ENCODE measurements at regions not wholly inside any gene's neighbourhood (a gene's known extent, or its start where the extent isn't known, plus 50 kb on each side); places are given as distances from the start of the nearest gene placed in this dataset.
A peak's percentile ranks its signal among the peaks of the same experiment; 100 is the strongest.

DNA sequence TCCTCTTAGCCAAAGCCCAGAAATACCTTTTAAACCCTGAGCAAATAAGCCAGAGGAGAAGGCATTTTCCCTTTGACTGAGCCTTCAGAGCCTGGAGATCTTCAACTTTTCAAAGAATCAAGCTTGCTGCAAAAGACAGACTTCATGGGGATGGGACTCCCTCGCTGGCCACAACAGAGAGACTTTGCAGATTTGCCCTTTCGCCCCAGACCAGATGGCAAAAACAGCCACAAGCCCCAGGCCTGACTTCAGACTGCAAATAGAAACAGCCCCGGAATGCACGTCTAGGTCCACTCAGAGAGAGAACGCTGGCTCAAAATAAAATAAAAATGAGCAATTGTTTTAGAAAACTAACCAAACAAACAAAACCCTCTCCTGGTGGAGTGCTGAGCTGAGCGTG lies 114.6 kb upstream of the MED13L start:
- Mint-ChIP-seq H3K9me3 (no peaks in the 10 kb centered on the region), H3K27ac (no peak overlapping the region), H3K36me3 (ENCODE audit: low read depth) (no peaks in the 10 kb centered on the region), H3K4me3 (no peak overlapping the region), H3K4me1 (peaks cover 13% of the 10 kb centered on the region), H3K27me3 (peaks cover 4% of the 10 kb centered on the region)
- POLR2A ChIA-PET = no interaction called here
- no peak for DNase-seq
- CTCF ChIA-PET = no interaction called here

DNA sequence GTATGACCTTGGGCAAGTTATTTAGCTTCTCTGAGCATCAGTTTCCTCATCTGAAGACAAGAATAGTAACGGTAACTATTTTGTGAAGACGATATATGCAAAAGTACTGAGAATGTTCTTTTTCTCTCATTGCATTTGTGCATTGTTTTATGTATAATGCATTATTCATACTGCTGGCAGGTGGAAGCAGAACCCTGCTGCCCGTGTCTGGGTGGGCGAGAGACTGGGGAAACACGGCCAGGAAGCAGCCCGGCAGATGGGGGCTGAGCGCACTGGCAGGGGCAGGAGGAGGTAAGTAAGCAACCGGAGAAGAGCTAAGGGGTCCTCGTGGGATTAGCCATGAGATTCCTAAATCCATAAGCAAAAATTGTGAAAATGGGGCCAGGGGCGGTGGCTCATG lies 115.8 kb upstream of the MED13L start:
- ChIA-PET CTCF (interaction anchor here (0.8 kb wide), 1 partner anchor 13 kb away, joined by 3 read pairs; no protein-coding TSS in a partner anchor), POLR2A (no interaction called here)
- Mint-ChIP-seq H3K4me1 (peaks cover 13% of the 10 kb centered on the region), H3K9me3 (peaks cover 3% of the 10 kb centered on the region), H3K27ac (no peak overlapping the region), H3K27me3 (peaks cover 9% of the 10 kb centered on the region), H3K4me3 (no peak overlapping the region), H3K36me3 (ENCODE audit: low read depth) (no peaks in the 10 kb centered on the region)
- DNase-seq = no peak

DNA sequence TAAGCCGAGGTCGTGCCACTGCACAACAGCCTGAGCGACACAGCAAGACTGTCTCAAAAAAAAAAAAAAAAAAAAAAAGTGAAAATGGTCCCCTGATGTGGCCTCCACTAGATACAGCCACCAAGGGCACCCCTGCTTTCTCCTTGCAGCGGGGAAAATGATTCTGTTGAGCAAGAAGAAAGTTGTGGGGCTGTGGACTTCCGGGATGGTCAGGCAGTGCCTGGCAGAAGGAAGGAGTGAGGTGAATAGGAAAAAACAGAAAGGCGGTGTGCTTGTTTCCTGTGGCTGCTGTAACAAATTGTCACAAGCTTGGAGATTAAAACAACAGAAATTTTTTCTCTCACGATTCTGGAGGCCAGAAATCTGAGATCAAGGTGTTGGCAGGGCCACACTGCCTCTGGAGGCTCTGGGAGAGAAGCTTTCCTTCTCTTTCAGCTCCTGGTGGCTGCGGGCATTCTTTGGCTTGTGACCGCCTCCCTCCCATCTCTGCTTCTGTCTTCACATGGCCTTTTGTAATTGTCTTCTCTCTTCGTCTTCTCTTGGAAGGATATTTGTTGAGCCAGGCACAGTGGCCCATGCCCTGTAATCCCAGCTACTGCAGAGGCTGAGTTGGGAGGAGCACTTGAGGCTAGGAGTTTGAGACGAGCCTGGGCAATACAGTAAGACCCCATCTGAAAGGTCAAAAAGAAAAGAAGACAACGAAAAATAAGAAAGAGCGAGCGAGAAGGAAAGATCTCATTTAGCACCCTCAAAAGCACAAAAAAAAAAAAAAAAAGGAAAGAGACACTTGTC lies 116.6 kb upstream of the MED13L start:
- Mint-ChIP-seq H3K36me3 (ENCODE audit: low read depth) (no peaks in the 10 kb centered on the region), H3K27me3 (peaks cover 12% of the 10 kb centered on the region), H3K9me3 (peaks cover 4% of the 10 kb centered on the region), H3K27ac (peak overlapping the region; percentile 52), H3K4me1 (peaks cover 13% of the 10 kb centered on the region), H3K4me3 (no peak overlapping the region)
- CTCF ChIA-PET = interaction anchor here (0.8 kb wide), 1 partner anchor 14 kb away, joined by 3 read pairs; no protein-coding TSS in a partner anchor
- DNase-seq = peak; percentile 21
- POLR2A ChIA-PET = no interaction called here

DNA sequence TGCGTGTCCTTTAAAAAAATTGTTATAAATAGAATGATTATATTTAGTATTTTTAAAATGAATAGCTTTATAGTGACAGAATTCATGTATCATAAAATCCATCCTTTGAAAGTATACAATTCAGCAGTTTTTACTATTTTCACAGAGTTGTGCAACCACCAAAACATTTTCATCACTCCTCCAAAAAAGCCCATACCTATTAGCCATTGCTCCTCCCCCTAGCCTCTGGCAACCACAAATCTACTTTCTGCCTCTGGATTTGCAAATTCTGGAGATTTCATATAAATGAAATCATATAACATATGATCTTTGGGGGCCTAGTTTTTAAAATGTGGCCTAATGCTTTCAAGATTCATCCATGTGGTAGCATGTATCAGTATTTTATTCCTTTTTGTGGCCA lies 117.9 kb upstream of the MED13L start:
- ChIA-PET CTCF (interaction anchor here (1.0 kb wide), 1 partner anchor 645 kb away, joined by 3 read pairs; no protein-coding TSS in a partner anchor), POLR2A (no interaction called here)
- Mint-ChIP-seq H3K36me3 (ENCODE audit: low read depth) (no peaks in the 10 kb centered on the region), H3K4me1 (peaks cover 13% of the 10 kb centered on the region), H3K4me3 (no peak overlapping the region), H3K9me3 (peaks cover 8% of the 10 kb centered on the region), H3K27me3 (peaks cover 10% of the 10 kb centered on the region), H3K27ac (no peak overlapping the region)
- DNase-seq = no peak

DNA sequence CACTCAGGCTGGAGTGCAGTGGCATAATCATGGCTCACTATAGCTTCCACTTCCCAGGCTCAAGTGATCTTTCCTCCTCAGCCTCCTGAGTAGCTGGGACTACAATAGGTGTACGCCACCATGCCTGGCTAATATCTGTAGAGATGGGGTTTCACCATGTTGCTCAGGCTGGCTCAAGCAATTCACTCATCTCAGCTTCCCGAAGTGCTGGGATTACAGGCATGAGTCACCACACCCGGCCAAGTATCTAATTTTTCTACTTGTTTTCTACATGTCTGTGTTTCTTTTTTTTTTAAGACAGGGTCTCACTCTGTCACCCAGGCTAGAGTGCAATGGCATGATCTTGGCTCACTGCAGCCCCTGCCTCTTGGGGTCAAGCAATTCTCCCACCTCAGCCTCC lies 119.7 kb upstream of the MED13L start:
- H3K9me3 Mint-ChIP-seq = peaks cover 23% of the 10 kb centered on the region
- H3K4me3 Mint-ChIP-seq = no peak overlapping the region
- peaks cover 3% of the 10 kb centered on the region for H3K36me3 Mint-ChIP-seq (ENCODE audit: low read depth)

DNA sequence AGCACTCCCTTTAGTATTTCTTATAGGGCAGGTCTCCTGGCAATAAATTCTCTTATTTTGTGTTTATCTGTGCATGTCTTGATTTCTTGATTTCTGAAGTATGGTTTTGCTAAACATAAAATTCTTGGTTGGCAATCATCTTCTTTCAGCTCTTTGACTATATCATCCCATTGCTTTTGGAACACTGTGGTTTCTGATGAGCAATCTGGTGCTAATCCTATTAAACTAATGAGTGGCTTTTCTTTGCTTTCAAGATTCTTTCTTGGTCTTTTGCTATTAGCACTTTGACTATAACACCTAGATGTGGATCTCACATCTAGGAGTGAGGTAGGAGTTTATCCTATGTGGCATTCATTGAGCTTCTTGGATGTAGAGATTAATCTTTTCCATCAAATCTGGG lies 120.7 kb upstream of the MED13L start:
- H3K9me3 Mint-ChIP-seq = peaks cover 23% of the 10 kb centered on the region
- ChIA-PET CTCF (interaction anchor here (1.0 kb wide), 1 partner anchor 9 kb away, joined by 3 read pairs; no protein-coding TSS in a partner anchor), POLR2A (no interaction called here)
- H3K4me1 Mint-ChIP-seq = peaks cover 11% of the 10 kb centered on the region
- no peak overlapping the region for H3K27ac Mint-ChIP-seq
- no peak for DNase-seq
- H3K4me3 Mint-ChIP-seq = no peak overlapping the region
- H3K36me3 Mint-ChIP-seq (ENCODE audit: low read depth) = peaks cover 3% of the 10 kb centered on the region
- peaks cover 10% of the 10 kb centered on the region for H3K27me3 Mint-ChIP-seq

More for the DNA sequence above, 119.7 kb upstream of the MED13L start:
- CTCF ChIA-PET = interaction anchor here (0.6 to 1.2 kb wide), 3 partner anchors 34 to 260 kb away, joined by 3 read pairs; no protein-coding TSS in a partner anchor
- POLR2A ChIA-PET = no interaction called here
- Mint-ChIP-seq H3K27me3 (peaks cover 10% of the 10 kb centered on the region), H3K4me1 (peaks cover 13% of the 10 kb centered on the region), H3K27ac (no peak overlapping the region)
- no peak for DNase-seq

DNA sequence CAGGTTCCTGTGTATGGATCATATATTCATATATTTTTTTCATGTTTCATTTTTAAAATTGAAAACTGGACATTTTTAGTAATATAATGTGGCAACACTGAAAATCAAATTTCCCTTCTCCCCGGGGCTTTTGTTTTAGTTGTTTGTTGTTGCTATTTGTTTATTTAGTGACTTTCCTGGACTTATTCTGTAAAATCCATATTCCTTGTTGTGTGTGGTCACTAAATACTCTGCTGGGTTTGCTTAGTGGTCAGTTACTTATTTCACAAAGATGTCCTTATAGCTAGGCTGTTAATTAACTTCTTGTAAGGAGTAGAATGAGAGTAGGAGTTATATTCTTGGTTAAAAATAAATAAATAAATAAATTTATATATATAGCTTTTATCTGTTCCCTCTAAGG lies 121.6 kb upstream of the MED13L start:
- DNase-seq = no peak
- peaks cover 23% of the 10 kb centered on the region for H3K9me3 Mint-ChIP-seq
- no peak overlapping the region for H3K4me3 Mint-ChIP-seq
- H3K36me3 Mint-ChIP-seq (ENCODE audit: low read depth) = peaks cover 3% of the 10 kb centered on the region
- H3K27ac Mint-ChIP-seq = no peak overlapping the region
- ChIA-PET CTCF (interaction anchor here (1.6 kb wide), 1 partner anchor 10 kb away, joined by 5 read pairs; no protein-coding TSS in a partner anchor), POLR2A (no interaction called here)
- H3K27me3 Mint-ChIP-seq = peaks cover 10% of the 10 kb centered on the region
- H3K4me1 Mint-ChIP-seq = peaks cover 5% of the 10 kb centered on the region

DNA sequence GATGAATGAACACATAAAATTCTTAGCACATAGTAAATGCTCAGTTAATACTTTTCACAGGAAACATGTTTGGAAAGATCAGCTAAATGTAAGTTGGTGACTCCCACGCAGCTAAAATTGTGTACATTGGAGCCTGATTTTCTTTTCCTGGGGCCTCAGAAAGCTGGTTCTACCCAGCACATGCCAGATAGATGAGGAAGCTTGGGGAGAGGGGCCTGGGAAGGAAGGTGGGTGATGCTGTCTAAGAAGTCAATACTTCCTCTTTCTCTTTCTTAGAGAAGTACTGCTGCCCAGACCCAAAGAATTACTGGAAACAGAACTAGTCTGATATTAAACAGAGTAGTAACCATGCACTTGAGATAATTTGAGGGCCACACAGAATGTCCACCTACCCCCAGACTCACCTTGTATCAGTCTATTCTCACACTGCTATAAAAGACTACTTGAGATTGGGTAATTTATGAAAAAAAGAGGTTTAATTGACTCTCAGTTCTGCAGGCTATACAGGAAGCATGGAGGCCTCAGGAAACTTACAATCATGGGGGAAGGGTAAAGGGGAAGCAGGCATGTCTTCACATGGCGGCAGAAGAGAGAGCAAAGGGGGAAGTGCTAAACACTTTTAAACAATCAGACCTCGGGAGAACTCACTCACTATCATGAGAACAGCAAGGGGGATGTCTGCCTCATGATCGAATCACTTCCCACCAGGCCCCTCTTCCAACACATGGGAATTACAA lies 123.3 kb upstream of the MED13L start:
- peaks cover 3% of the 10 kb centered on the region for H3K36me3 Mint-ChIP-seq (ENCODE audit: low read depth)
- ChIA-PET CTCF (interaction anchor here (1.4 to 1.6 kb wide), 2 partner anchors 10 to 12 kb away, joined by 4 to 5 read pairs; no protein-coding TSS in a partner anchor), POLR2A (no interaction called here)
- H3K27ac Mint-ChIP-seq = no peak overlapping the region
- no peak overlapping the region for H3K4me3 Mint-ChIP-seq
- no peaks in the 10 kb centered on the region for H3K4me1 Mint-ChIP-seq
- H3K27me3 Mint-ChIP-seq = peaks cover 10% of the 10 kb centered on the region
- peaks cover 23% of the 10 kb centered on the region for H3K9me3 Mint-ChIP-seq
- DNase-seq = no peak

DNA sequence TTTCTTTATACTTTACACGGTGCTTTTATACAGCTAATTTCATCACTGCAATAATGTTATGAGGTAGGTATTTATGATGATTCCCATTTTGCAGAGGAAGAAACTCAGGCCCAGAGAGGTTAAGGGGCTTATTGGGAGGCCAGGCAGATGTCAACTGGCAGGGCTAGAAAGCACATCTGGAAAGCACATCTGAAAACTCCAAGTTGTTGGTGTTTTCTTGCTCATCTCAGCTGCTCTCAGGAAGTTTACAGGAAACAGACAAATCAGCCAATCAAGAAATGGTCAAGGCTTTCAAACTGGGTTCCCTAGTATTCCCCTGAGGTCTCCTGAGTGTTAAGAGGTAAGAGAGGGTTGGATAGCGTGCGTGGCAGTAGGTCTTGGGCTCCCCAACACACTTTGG lies 124.1 kb upstream of the MED13L start:
- ChIA-PET POLR2A (no interaction called here), CTCF (interaction anchor here (1.2 to 1.7 kb wide), 2 partner anchors 16 kb away, joined by 3 to 4 read pairs; no protein-coding TSS in a partner anchor)
- no peak overlapping the region for H3K27ac Mint-ChIP-seq
- H3K27me3 Mint-ChIP-seq = peaks cover 10% of the 10 kb centered on the region
- H3K4me1 Mint-ChIP-seq = no peaks in the 10 kb centered on the region
- H3K36me3 Mint-ChIP-seq (ENCODE audit: low read depth) = peaks cover 3% of the 10 kb centered on the region
- no peak for DNase-seq
- H3K4me3 Mint-ChIP-seq = no peak overlapping the region
- H3K9me3 Mint-ChIP-seq = peaks cover 23% of the 10 kb centered on the region

DNA sequence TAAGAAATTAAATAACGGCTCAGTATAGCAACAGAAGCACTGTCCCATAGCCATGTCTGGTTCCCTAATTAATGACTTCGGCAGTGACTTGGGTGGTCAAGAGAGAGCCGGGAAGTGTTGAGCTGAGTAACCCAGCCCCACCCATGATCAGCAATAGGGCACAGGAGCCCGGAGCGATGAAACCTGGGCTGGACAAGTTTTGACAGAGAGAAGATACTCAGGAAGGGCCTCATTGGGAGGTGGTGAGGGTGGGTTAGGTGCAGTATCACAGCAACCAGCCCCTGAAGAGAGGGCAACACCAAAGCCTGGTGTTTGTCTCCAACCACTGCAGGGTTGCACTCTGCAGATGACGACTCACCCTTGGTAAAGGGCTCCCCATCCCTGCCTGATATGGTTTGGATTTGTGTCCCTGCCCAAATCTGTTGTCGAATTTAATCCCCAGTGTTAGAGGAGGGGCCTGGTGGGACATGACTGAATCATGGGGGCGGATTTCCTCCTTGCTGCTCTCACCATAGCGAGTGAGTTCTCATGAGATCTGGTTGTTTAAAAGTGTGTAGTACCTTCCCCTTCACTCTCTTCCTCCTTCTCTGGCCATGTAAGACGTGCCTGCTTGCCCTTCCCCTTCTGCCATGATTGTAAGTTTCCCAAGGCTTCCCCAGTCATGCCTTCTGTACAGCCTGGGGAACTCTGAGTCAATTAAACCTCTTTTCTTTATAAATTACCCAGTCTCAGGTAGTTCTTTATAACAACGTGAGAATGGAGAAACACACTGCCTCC lies 124.9 kb upstream of the MED13L start:
- ChIA-PET POLR2A (no interaction called here), CTCF (interaction anchor here (1.2 to 1.7 kb wide), 2 partner anchors 15 to 17 kb away, joined by 3 to 4 read pairs; no protein-coding TSS in a partner anchor)
- H3K9me3 Mint-ChIP-seq = peaks cover 23% of the 10 kb centered on the region
- H3K4me3 Mint-ChIP-seq = no peak overlapping the region
- no peak for DNase-seq
- peaks cover 10% of the 10 kb centered on the region for H3K27me3 Mint-ChIP-seq
- no peaks in the 10 kb centered on the region for H3K4me1 Mint-ChIP-seq
- no peak overlapping the region for H3K27ac Mint-ChIP-seq
- peaks cover 3% of the 10 kb centered on the region for H3K36me3 Mint-ChIP-seq (ENCODE audit: low read depth)

DNA sequence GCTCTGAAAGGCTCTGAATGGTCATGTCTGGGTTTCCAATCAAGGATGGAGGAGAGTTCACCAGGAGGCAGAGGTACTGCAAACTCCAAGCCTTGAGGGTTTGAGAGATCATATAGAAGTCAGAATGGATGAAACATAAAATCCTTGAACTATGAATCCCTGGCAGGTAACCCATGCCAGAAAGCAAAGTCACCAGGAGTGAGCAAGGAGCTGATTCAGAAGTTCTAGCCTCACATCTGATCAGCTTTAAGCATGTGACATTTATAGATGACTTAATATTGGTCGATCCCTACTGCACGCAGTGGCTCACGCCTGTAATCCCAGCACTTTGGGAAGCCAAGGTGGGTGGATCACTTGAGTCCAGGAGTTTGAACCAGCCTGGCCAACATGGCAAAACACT lies 126.1 kb upstream of the MED13L start:
- Mint-ChIP-seq H3K36me3 (ENCODE audit: low read depth) (peaks cover 3% of the 10 kb centered on the region), H3K9me3 (peaks cover 20% of the 10 kb centered on the region), H3K27ac (no peak overlapping the region), H3K27me3 (peaks cover 3% of the 10 kb centered on the region), H3K4me3 (no peak overlapping the region), H3K4me1 (no peaks in the 10 kb centered on the region)
- ChIA-PET CTCF (no interaction called here), POLR2A (no interaction called here)
- no peak for DNase-seq

DNA sequence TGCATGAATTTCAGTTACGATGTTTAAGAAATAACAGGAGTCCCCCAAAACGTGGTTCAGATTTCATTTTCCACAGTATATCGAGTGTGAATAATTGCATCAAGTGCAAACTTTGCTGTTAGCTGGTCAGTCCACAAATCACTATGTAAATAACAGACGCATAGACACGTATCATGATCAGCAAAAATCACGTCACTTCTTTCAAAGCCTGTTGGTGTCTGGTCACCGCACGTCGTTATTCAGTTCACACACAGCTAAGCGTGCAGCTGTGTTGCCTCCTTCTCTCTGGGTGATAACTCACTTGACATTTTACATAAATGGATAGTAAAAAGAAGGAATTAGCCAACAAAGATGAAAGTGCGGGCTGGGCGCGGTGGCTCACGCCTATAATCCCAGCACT lies 126.8 kb upstream of the MED13L start:
- no peaks in the 10 kb centered on the region for H3K27me3 Mint-ChIP-seq
- CTCF ChIA-PET = no interaction called here
- POLR2A ChIA-PET = no interaction called here
- H3K9me3 Mint-ChIP-seq = peaks cover 18% of the 10 kb centered on the region
- H3K4me3 Mint-ChIP-seq = no peak overlapping the region
- no peaks in the 10 kb centered on the region for H3K4me1 Mint-ChIP-seq
- H3K36me3 Mint-ChIP-seq (ENCODE audit: low read depth) = peaks cover 3% of the 10 kb centered on the region
- no peak overlapping the region for H3K27ac Mint-ChIP-seq
- DNase-seq = no peak
